ENCODE measurements at regions not wholly inside any gene's neighbourhood (a gene's known extent, or its start where the extent isn't known, plus 50 kb on each side); places are given as distances from the start of the nearest gene placed in this dataset.

DNA sequence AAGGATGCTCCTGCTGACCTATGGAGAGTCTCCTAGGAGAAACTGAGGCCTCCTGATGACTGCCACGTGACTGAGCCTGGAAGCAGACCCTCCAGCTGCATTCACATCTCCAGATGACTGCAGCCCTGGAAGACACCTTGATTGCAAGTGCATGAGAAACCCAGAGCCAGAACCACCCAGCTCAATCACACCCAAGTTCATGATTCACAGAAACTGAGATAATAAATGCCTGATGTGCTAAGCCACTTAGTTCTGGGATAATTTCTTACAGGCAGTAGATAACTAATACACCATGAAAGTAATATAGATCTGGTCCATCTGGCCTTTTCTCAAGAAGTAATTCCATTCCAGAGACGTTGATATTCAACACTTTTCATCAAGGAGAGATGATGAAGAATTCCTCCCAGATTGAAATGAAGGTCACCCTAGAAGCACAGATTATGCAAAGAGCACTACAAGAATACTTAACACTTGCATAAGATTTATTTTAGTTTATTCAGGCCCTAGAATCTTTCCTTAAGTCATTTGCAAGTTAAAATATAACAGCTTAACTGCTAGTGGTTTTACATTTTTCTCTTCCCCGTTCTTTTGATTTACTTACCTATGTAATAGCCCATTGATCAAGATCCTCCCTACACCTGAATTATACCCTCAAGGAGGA lies 208.2 kb upstream of the INHBA start:
- no peak for DNase-seq (ENCODE audit: low spot score)

- DNase-seq (ENCODE audit: low spot score): no peak
Measured at GRCh38 chr7:41907444-41907843, 204.6 kb upstream of the INHBA start.

DNA sequence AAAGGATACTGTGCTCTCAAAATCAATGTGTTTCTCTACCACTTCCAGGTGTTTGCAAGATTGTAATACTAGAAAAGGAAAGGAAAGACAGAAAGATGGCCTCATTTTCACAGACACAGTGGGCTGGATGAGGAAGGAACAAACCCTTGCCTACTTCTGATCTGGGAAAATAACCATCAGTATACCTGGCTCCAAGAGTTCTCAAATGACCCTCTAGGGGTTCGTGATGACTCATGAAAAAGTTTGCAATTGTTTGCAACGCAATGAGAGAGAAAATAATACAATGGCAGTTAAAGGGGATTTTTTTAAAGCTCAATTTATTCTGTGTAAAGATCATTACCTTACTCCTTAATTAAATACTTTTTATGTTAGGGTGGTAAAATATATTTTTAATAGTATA lies 197.6 kb upstream of the INHBA start:
- no peak for DNase-seq (ENCODE audit: low spot score)

DNA sequence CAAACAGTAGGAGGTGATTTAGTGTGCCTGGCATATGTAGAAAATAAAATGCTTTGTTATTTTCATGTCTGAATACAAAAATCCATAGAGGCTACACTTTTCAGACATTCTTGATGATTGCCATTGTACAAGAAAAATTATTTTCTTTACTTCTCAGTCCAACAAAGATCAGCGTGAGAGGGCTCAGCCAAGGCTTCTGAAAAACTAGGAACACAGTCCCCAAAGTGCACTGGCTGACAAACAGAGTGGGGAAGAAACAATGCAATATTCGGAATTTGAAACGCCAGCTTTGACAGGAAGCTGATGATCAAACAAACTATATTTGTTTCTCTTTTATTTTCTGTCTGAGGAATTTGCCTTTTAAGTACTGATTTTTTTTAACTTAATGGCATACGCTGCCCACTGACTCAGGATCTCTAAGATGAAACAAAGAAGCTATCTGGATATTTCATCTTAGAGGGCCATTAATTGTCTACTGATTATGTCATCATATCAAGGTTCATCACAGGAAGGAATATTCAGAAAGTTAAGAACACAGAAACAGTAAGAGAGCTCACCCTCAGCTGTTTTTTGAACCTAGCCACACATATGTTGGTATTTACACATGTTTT lies 197.0 kb upstream of the INHBA start:
- no peak for DNase-seq (ENCODE audit: low spot score)

DNA sequence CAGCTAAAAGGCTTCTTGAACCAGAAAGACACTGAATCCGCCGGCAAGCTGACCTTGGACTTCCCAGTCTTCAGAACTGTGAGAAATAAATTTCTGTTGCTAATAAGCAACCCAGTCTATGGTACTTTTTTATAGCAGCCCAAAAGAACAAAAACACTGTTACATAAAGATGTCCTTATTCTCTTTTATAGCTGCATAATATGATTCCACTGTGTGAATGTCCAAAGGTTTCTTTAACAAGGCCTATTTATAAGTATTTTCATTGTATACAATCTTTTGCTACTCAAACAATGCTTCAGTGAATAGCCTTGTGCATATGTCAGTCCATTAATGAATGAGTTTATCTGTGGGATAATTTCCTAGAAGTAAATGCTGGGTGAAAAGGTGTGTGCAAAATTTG lies 190.8 kb upstream of the INHBA start:
- DNase-seq (ENCODE audit: low spot score): no peak

GRCh38 chr7:41892356-41893100 lies 189.6 kb upstream of the INHBA start:
- DNase-seq (ENCODE audit: low spot score): no peak

DNA sequence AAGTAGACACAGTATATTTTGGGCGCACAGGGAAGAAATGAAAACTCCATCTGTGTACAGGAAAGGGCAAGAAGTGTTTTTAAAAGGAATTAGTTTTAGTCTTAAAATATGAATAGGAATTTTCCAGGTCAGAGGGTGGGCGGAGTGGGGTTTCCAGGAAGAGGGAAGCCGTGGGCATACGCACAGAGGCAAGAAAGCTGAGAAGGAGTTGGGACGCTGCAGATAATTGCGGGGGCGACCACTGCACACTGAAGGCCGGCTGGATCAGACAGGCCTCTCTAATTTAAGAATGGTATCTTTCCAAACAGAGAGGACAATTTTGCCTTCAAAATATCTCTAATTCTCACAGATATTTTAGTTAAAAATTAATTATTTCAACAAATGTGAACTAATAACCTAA lies 189.1 kb upstream of the INHBA start:
- no peak for DNase-seq (ENCODE audit: low spot score)

- no peak for DNase-seq (ENCODE audit: low spot score)
Measured at GRCh38 chr7:41890631-41891274, 187.9 kb upstream of the INHBA start.

DNA sequence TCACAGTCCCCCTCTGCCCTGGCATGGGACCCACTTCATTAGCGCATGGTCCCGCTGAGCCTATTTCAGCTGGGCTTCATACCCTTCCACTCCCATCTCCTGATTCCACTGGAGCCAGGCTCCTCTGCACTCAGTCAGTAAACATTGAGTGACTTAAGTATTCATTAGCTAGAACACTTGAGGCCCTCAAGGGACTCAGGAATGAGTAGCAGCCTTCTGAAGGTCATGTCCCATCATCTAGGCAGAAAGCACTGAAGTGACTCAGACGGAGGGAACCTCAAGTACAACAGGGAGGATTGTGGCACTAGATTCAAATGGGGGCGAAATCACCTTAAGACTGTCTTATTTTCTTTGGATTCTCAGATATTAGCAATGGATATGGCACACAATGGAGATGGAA lies 186.6 kb upstream of the INHBA start:
- DNase-seq (ENCODE audit: low spot score): no peak

DNA sequence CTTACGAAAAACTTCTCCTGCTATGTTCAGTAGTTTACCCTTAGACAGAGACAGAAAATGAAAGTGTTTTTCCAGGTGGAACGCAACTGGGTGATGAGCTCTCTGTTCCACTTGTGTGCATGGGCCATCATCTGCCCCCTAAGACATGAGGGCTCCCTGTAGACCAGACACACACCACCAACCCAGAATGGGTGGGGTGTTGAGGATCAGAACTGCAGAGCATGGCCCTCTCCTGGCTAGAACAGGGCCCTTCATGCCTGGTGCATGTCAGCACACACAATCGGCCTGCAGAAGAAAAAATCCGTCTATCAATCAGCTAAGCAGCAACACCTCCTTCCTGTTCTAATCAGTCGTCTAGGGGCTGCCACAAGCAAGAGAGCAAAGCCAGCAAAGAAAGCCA lies 186.2 kb upstream of the INHBA start:
- DNase-seq (ENCODE audit: low spot score): no peak

DNA sequence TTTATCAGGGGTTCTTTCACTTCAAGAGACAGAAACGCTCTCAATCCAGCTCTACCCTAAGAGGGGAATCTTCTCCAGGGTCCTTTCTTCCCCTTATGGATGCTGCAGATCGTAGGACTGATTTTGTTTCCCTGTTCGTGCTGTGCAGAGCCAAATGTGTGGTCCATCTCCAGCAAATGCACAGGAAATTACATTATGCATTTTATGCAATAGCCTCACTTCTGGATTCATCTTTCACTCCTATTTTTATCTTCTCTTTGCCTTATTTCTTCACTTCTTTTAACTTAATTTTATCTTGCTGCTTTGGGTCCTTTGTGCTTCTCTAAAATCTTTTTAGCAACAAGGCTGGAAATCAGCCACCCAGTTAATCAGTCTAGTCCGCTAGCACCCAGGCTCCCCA lies 184.5 kb upstream of the INHBA start:
- no peak for DNase-seq (ENCODE audit: low spot score)

GRCh38 chr7:41886901-41887311 lies 184.0 kb upstream of the INHBA start:
- no peak for DNase-seq (ENCODE audit: low spot score)

GRCh38 chr7:41886262-41886900 lies 183.5 kb upstream of the INHBA start:
- DNase-seq (ENCODE audit: low spot score): peak; percentile 20

DNA sequence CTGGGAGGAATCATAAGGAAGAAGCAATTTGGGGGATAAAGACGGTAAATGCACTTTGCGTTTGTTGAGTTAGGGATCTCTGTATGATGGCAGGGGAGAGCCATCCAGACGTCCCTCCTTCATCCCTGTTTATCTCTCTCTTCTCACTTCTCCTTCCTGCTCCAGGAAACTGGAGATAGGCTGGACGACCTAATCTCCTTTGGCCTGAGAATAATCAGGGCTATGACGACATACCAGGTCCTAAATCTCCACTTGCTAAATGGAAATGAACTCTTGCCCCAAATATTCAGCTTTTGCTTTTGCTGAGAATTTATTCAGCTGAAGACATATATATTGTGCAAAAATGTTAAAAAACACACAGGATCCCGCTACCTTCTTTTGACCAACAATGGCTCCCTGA lies 182.9 kb upstream of the INHBA start:
- no peak for DNase-seq (ENCODE audit: low spot score)

DNA sequence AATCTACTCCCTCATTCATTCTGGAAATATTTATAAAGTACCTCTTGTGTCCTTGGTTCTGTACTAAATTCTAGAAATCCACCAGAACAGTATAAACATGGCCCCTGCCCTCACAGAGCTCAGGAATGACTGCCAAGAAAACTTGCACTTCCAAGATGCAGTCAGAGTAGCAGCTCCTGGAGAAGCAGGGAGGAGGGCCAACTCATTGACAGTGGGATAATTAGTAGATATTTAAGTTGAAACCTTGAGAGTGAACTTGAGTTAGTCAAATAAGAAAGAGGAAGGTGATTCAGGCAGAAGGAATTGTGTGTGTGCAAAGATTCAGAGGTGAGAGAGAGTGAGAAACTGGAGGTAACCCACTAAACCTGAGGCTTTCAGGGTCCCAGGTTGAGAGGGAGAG lies 182.2 kb upstream of the INHBA start:
- DNase-seq (ENCODE audit: low spot score): no peak

DNA sequence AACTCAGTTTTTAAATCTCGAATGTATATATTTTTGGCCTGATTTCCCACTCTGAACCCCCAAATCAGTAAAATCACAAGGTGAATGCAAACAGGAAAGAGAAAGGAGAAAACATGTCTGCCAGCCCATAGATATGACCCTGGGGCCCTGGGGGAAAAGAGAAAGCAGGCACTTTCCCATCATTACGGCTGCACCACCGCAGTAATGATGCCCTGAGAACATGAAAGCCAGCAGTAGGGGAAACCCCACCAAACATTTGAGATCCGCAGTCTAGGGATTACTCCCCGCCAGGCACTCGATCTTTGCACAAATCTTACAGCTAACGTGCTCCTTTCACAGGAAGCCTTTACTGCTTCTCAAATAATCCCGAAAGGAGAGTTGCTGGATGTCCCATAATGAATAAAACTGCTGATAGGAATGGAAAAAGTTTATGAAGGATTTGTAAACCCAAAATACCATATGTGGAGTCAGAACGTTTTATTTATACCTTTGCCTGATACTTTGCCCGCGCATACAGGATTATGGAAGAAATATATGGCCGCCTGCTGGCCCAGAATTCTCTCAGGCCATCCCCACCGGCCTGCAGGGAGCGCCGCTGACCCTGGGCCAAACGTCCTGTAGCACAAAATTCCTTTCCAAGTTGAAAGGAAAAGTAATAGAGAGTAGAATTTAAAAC lies 180.0 kb upstream of the INHBA start:
- no peak for DNase-seq (ENCODE audit: low spot score)

DNA sequence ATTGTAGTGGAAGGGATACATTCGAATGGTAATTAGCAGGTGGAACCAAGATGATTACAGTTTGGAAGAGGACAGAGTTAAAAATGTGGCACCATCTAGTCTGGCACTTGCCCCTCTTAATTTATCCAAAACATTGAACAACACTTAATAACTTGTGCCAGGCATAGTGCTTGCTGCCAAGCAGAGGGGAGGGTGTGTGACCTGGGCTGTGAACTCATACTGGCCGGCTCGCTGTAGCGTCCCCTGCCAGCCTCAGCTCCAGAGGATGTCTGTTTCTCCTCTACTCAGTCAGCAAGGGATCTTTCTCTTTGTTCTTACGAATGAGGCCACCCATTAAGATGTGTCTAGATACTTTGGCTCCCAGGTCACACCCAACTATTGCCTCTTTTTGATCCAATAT lies 179.4 kb upstream of the INHBA start:
- peak; percentile 56 for DNase-seq (ENCODE audit: low spot score)

DNA sequence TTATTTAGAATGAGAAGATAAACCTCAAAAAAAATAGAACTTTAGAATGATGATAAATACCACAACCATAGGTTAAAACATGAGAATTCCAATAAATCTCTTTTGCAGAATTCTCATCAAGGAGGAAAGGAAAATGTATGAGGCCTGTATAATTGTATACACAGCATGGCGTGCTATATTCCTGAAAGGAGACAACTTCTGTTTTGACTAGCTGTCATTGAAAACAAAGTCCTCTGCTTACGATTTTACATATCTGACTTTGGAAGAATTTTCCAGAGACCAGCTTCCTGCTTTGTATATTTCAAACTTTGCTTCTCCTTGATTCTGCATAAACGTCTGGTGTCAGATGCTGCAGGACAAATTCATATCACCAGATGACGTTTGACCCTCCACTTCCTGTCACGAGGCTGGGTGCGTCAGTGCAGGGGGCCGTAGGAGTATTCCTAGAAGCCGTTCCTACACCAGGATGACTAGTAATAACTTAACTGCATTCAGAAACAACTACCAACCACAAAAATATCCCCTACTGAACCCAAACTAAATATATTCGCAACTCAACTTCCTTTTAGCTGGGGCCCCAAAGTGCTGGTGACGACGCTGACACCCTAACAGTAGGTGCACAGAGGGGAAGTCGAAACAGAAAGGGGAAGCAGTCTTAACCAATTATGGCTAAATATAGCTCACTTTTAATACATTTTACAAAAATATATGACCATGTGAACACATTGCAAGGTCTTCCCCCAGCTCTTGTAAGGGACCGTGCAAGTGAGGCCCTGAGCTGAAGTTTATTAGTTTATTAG lies 178.6 kb upstream of the INHBA start:
- peak; percentile 60 for DNase-seq (ENCODE audit: low spot score)

DNA sequence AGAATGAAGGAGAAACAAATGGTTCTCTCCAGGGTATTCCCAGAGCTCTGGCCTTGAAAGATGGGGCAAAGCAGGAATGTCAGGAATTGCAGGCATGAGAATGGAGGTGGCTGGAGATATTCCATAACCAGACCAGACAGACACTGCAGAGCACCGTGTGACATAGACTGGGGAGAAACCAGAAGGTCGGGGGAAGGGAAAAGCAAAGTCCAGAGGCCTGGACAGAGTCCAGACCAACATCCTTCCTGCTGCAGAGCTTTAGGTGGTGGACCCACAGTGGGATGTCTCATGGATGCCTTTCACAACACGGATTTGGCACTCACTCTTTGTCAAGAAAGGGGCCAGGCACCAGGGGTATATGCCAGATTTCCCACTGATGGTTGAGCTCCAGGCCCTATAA lies 177.2 kb upstream of the INHBA start:
- peak; percentile 41 for DNase-seq (ENCODE audit: low spot score)

DNA sequence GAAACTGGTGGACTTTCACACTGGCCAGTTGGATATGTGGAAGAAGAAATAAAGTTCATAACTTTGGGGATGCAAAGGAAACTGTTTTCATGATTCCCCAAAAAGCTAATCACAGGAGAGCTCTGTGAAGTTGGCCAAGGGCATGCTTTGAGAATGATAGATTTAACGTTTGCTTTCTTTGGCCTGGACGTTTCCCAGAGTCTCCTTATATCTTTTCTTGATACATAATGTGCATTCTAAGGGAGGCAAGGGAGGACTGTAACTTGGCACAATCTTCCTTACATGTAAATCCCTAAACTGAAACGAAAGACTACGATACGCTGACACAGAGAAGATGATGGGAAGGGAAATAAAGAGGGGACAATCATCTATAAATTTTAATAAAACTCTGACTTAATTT lies 176.5 kb upstream of the INHBA start:
- DNase-seq (ENCODE audit: low spot score): no peak
